ENCODE measurements at regions not wholly inside any gene's neighbourhood (a gene's known extent, or its start where the extent isn't known, plus 50 kb on each side); places are given as distances from the start of the nearest gene placed in this dataset.

GRCh38 chr1:198925567-198925966, 286.7 kb downstream of the PTPRC start:
- no peak overlapping the region for H3K4me3 Mint-ChIP-seq
- Histone ChIP-seq H3K9ac (ENCODE audit: extremely low read depth, low read length, poor library complexity, severe bottlenecking) (no peak overlapping the region), H3K9me3 (ENCODE audit: control insufficient read depth, low read length) (no peaks in the 10 kb centered on the region), H3K4me3 (ENCODE audit: low read length) (no peak overlapping the region), H3K27me3 (ENCODE audit: control insufficient read depth, insufficient read depth, low read length, poor library complexity, severe bottlenecking) (no peaks in the 10 kb centered on the region), H3K4me1 (ENCODE audit: control insufficient read depth, insufficient read depth, low read length) (no peaks in the 10 kb centered on the region), H3K36me3 (ENCODE audit: control insufficient read depth, insufficient read depth, low read length) (no peaks in the 10 kb centered on the region), H3K27ac (ENCODE audit: low read depth, low read length) (no peak overlapping the region)
- H3K9me3 Mint-ChIP-seq = no peaks in the 10 kb centered on the region
- H3K27me3 Mint-ChIP-seq (ENCODE audit: insufficient read depth) = no peaks in the 10 kb centered on the region
- no peak overlapping the region for H3K27ac Mint-ChIP-seq
- peaks cover 2% of the 10 kb centered on the region for H3K4me1 Mint-ChIP-seq
- DNase-seq = no peak
- no peaks in the 10 kb centered on the region for H3K36me3 Mint-ChIP-seq (ENCODE audit: low read depth)
- TF ChIP-seq CTCF (conservative IDR thresholded peaks at IDR 0.05) = no peak

DNA sequence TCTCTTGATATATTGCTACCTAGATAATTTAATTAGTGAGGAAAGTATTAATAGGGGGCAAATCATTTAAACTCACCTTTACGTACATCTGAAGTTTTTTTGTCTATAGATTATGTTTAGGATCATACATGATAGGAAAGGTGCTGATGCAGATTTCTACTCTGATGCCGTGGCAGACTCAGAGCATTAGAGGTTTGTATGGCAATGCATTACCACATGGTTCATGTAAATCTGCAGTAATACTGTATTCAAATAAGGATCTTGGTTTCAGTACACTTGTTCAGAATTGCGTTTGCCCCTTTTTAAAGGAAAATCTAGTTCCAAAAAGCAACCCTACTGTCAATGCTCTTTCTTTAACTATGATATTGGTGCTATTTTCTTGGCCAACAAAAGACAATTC, 288.3 kb downstream of the PTPRC start:
- Histone ChIP-seq H3K36me3 (ENCODE audit: control insufficient read depth, insufficient read depth, low read length) (no peaks in the 10 kb centered on the region), H3K9me3 (ENCODE audit: control insufficient read depth, low read length) (no peaks in the 10 kb centered on the region), H3K27me3 (ENCODE audit: control insufficient read depth, insufficient read depth, low read length, poor library complexity, severe bottlenecking) (no peaks in the 10 kb centered on the region), H3K4me3 (ENCODE audit: low read length) (no peak overlapping the region), H3K27ac (ENCODE audit: low read depth, low read length) (no peak overlapping the region), H3K9ac (ENCODE audit: extremely low read depth, low read length, poor library complexity, severe bottlenecking) (no peak overlapping the region), H3K4me1 (ENCODE audit: control insufficient read depth, insufficient read depth, low read length) (no peaks in the 10 kb centered on the region)
- no peak for DNase-seq
- Mint-ChIP-seq H3K9me3 (no peaks in the 10 kb centered on the region), H3K4me1 (peaks cover 2% of the 10 kb centered on the region), H3K36me3 (ENCODE audit: low read depth) (no peaks in the 10 kb centered on the region), H3K27ac (no peak overlapping the region), H3K27me3 (ENCODE audit: insufficient read depth) (no peaks in the 10 kb centered on the region), H3K4me3 (no peak overlapping the region)
- TF ChIP-seq CTCF (conservative IDR thresholded peaks at IDR 0.05) = no peak
- 96 to 100% methylated on average over 1 to 3 of the region's 3 CpGs for WGBS, 2 experiments (ENCODE audit: insufficient coverage in 1 of 2, insufficient read length in 1 of 2)

DNA sequence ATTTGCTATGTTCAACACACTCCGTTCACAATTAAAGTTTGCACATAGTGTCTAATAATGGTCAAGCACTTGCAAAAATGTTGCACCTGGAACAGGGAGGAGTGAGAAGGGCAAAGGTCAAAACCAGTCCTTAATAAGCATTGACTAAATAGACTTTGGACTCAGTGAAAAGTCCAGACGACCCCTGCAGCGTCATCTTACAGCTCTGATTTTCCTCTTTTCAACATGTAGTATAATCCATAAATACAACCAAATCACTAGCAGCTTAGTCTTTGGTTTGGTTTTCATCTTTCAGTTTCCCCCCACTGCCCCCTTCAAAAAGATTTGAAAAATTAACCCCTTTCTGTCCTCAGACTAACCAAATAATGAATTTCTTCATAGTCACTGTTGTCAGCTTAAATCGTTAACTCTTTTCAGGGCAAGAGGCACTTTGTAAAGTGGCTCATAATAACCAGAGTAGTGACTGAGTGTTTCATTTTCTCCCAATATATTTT, 290.3 kb downstream of the PTPRC start:
- 85 to 89% methylated on average over 2 to 4 of the region's 4 CpGs for WGBS, 2 experiments (ENCODE audit: insufficient coverage in 1 of 2, insufficient read length in 1 of 2)
- no peak for TF ChIP-seq CTCF (conservative IDR thresholded peaks at IDR 0.05)
- DNase-seq = no peak
- no peak overlapping the region for H3K27ac ChIP-seq (ENCODE audit: low read depth, low read length)
- no peaks in the 10 kb centered on the region for H3K27me3 ChIP-seq (ENCODE audit: control insufficient read depth, insufficient read depth, low read length, poor library complexity, severe bottlenecking)
- no peak overlapping the region for H3K9ac ChIP-seq (ENCODE audit: extremely low read depth, low read length, poor library complexity, severe bottlenecking)
- no peaks in the 10 kb centered on the region for H3K9me3 Mint-ChIP-seq
- H3K9me3 ChIP-seq (ENCODE audit: control insufficient read depth, low read length) = no peaks in the 10 kb centered on the region
- no peak overlapping the region for H3K4me3 ChIP-seq (ENCODE audit: low read length)
- H3K4me1 Mint-ChIP-seq = peaks cover 2% of the 10 kb centered on the region
- no peak overlapping the region for H3K4me3 Mint-ChIP-seq
- H3K36me3 ChIP-seq (ENCODE audit: control insufficient read depth, insufficient read depth, low read length) = no peaks in the 10 kb centered on the region
- H3K4me1 ChIP-seq (ENCODE audit: control insufficient read depth, insufficient read depth, low read length) = no peaks in the 10 kb centered on the region
- no peak overlapping the region for H3K27ac Mint-ChIP-seq
- H3K27me3 Mint-ChIP-seq (ENCODE audit: insufficient read depth) = no peaks in the 10 kb centered on the region
- H3K36me3 Mint-ChIP-seq (ENCODE audit: low read depth) = no peaks in the 10 kb centered on the region

Measured in endodermal cell (in vitro differentiated cells).